ENCODE measurements at regions not wholly inside any gene's neighbourhood (a gene's known extent, or its start where the extent isn't known, plus 50 kb on each side); places are given as distances from the start of the nearest gene placed in this dataset.

DNA sequence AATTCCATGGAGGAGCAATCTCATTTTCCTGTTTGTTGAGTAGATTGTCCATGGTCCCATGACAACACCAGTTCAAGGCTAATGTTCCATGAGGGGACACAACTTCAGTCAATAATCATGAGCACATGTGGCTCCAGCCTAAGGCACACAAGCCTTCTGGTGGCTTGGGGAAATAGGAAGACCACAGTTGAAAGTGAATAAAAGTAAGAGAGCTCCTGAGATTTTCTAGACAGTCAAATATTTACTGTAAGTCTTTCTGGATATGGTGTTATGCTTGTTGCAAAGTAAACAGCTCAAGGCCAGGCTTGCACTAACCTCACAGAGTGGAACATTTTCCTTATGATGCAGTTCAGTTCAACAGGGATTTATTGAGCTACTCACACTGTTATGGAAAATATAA lies 206.9 kb upstream of the SLC38A2 start:
- no peak for DNase-seq (ENCODE audit: low spot score)
- no peak for TF ChIP-seq CTCF (IDR thresholded peaks at IDR 0.05; ENCODE audit: extremely low read depth, insufficient read depth, missing control alignments)
- in situ Hi-C loops (cut with MboI; ENCODE audit: low pct_unique_long_range_greater_than_20kb, low sequenced_read_pairs, unreplicated experiment) = no loop called here

GRCh38 chr12:46578190-46578982 lies 205.8 kb upstream of the SLC38A2 start:
- no peak for DNase-seq (ENCODE audit: low spot score)
- TF ChIP-seq CTCF (IDR thresholded peaks at IDR 0.05; ENCODE audit: extremely low read depth, insufficient read depth, missing control alignments) = no peak
- in situ Hi-C loops (cut with MboI; ENCODE audit: low pct_unique_long_range_greater_than_20kb, low sequenced_read_pairs, unreplicated experiment) = no loop called here

GRCh38 chr12:46577063-46577776 lies 204.6 kb upstream of the SLC38A2 start:
- no peak for TF ChIP-seq CTCF (IDR thresholded peaks at IDR 0.05; ENCODE audit: extremely low read depth, insufficient read depth, missing control alignments)
- in situ Hi-C loops (cut with MboI; ENCODE audit: low pct_unique_long_range_greater_than_20kb, low sequenced_read_pairs, unreplicated experiment) = no loop called here
- no peak for DNase-seq (ENCODE audit: low spot score)

GRCh38 chr12:46574847-46575246 lies 202.3 kb upstream of the SLC38A2 start:
- in situ Hi-C loops (cut with MboI; ENCODE audit: low pct_unique_long_range_greater_than_20kb, low sequenced_read_pairs, unreplicated experiment) = no loop called here
- no peak for DNase-seq (ENCODE audit: low spot score)
- TF ChIP-seq CTCF (IDR thresholded peaks at IDR 0.05; ENCODE audit: extremely low read depth, insufficient read depth, missing control alignments) = no peak

DNA sequence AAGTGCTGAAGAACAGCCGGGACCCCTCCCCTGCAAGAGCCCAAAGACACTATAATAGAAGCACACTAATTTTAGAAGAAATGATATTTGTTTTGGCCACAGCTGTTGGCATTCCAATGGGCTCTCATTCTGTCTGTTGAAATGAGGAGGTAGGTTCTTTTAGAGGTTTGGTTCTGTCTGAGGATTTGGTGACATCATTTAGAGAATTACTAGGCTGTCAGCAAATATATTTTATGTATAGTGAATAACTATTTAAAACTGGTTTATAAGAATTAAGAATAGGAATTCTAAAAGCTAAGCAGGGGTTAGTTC lies 200.7 kb upstream of the SLC38A2 start:
- no peak for TF ChIP-seq CTCF (IDR thresholded peaks at IDR 0.05; ENCODE audit: extremely low read depth, insufficient read depth, missing control alignments)
- DNase-seq (ENCODE audit: low spot score) = no peak
- in situ Hi-C loops (cut with MboI; ENCODE audit: low pct_unique_long_range_greater_than_20kb, low sequenced_read_pairs, unreplicated experiment) = no loop called here

DNA sequence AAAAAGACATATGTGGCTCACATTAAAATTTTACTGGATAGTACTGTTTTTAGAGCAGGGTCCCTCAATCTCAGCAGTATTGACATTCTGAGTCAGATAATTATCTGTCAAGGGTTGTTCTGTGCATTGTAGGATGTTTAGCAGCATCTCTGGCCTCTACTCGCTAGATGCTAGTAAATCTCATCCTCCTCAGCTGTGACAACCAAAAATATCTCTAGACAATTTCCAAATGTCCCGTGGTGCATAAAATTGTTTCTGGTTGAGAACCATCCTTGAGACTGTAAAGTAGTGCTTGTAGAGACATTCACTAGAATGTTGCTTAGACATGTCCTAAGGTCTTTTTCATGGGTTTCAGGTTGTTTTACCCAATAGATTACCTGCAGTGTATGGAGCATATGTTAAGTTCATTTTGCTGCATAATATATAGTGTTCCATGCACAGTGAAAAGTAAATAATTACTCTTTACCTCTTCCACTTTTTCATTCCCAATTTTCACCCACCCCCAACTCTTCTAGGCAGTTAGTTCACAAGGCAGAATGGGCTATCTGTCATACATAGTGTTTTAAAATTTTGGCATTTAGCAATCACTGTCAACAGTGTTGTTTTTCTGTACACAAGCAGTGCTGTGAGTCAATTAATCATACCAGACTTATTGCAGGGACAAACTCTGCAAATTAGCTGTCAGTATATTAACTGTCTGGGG lies 200.2 kb upstream of the SLC38A2 start:
- in situ Hi-C loops (cut with MboI; ENCODE audit: low pct_unique_long_range_greater_than_20kb, low sequenced_read_pairs, unreplicated experiment) = no loop called here
- DNase-seq (ENCODE audit: low spot score) = no peak
- TF ChIP-seq CTCF (IDR thresholded peaks at IDR 0.05; ENCODE audit: extremely low read depth, insufficient read depth, missing control alignments) = no peak

Data from GM13977 (cell line).